ENCODE measurements at regions not wholly inside any gene's neighbourhood (a gene's known extent, or its start where the extent isn't known, plus 50 kb on each side); places are given as distances from the start of the nearest gene placed in this dataset.

DNA sequence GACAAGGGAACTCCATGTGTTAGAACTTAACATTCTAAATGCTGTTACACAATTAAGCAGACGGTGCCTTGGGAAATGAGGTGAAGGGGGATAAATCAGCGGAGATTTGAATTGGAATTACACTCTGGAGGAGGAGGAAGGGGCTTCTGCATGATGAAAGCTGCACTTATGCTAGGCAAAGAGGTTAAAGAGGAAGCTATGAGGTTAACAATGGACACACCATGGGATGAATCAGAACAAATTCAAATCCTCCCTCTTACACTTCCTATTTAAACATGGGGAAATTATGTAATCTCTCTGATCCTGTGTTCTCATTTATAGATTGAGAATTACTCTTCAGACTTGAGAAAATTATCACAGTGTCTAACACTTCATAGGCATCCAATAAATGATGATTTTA, 121.5 kb upstream of the SIX2 start:
- DNase-seq (ENCODE audit: low read depth, low spot score) = no peak
- H4K20me1 ChIP-seq (ENCODE audit: control insufficient read depth, extremely low read depth, insufficient read depth, low read length) = no peaks in the 10 kb centered on the region
- H3K4me3 ChIP-seq (ENCODE audit: control insufficient read depth in 2 of 3, extremely low read depth in 1 of 3, insufficient read depth in 2 of 3, low read depth in 1 of 3, low read length in 3 of 3) = no peak overlapping the region
- no peak for TF ChIP-seq CTCF (optimal IDR thresholded peaks at IDR 0.05 in 1 of 3, IDR thresholded peaks at IDR 0.05 in 1 of 3, conservative IDR thresholded peaks at IDR 0.05 in 1 of 3; ENCODE audit: extremely low read depth in 1 of 3, insufficient read depth in 2 of 3, low read length in 3 of 3)
- TF ChIP-seq EZH2 (IDR thresholded peaks at IDR 0.05; ENCODE audit: low read length) = no peak
- FAIRE-seq = no peak
- no peak overlapping the region for H3K9ac ChIP-seq (ENCODE audit: control insufficient read depth, extremely low read depth, insufficient read depth, low read length)
- H3K79me2 ChIP-seq (ENCODE audit: control insufficient read depth, insufficient read depth, low read length) = no peaks in the 10 kb centered on the region
- H2AFZ ChIP-seq (ENCODE audit: control insufficient read depth, low read length) = no peak overlapping the region
- H3K4me1 ChIP-seq (ENCODE audit: control insufficient read depth, extremely low read depth, insufficient read depth, low read length) = no peaks in the 10 kb centered on the region
- H3K9me1 ChIP-seq (ENCODE audit: control insufficient read depth, extremely low read depth, insufficient read depth, low read length) = no peaks in the 10 kb centered on the region
- dilution Hi-C loops (cut with MboI; ENCODE audit: extremely low pct_ligation_motif_present, low sequenced_read_pairs) = no loop called here
- no peaks in the 10 kb centered on the region for H3K36me3 ChIP-seq (ENCODE audit: control insufficient read depth in 2 of 2, extremely low read depth in 1 of 2, insufficient read depth in 2 of 2, low read length in 2 of 2)
- H3K27me3 ChIP-seq (ENCODE audit: control insufficient read depth, extremely low read depth, insufficient read depth, low read length) = peaks cover 6% of the 10 kb centered on the region
- no peaks in the 10 kb centered on the region for H3K9me3 ChIP-seq (ENCODE audit: control insufficient read depth, low read depth, low read length)
- no peak overlapping the region for H3K27ac ChIP-seq (ENCODE audit: control insufficient read depth, insufficient read depth, low read length)
- no peak overlapping the region for H3K4me2 ChIP-seq (ENCODE audit: control insufficient read depth, extremely low read depth, insufficient read depth, low read depth, low read length)

GRCh38 chr2:45128580-45128997, 119.3 kb upstream of the SIX2 start:
- no peak overlapping the region for H2AFZ ChIP-seq (ENCODE audit: control insufficient read depth, low read length)
- dilution Hi-C loops (cut with MboI; ENCODE audit: extremely low pct_ligation_motif_present, low sequenced_read_pairs) = no loop called here
- H3K4me2 ChIP-seq (ENCODE audit: control insufficient read depth, extremely low read depth, insufficient read depth, low read depth, low read length) = no peak overlapping the region
- no peaks in the 10 kb centered on the region for H4K20me1 ChIP-seq (ENCODE audit: control insufficient read depth, extremely low read depth, insufficient read depth, low read length)
- H3K4me1 ChIP-seq (ENCODE audit: control insufficient read depth, extremely low read depth, insufficient read depth, low read length) = no peaks in the 10 kb centered on the region
- H3K27ac ChIP-seq (ENCODE audit: control insufficient read depth, insufficient read depth, low read length) = no peak overlapping the region
- no peaks in the 10 kb centered on the region for H3K79me2 ChIP-seq (ENCODE audit: control insufficient read depth, insufficient read depth, low read length)
- no peaks in the 10 kb centered on the region for H3K36me3 ChIP-seq (ENCODE audit: control insufficient read depth in 2 of 2, extremely low read depth in 1 of 2, insufficient read depth in 2 of 2, low read length in 2 of 2)
- no peak overlapping the region for H3K9ac ChIP-seq (ENCODE audit: control insufficient read depth, extremely low read depth, insufficient read depth, low read length)
- H3K9me1 ChIP-seq (ENCODE audit: control insufficient read depth, extremely low read depth, insufficient read depth, low read length) = no peaks in the 10 kb centered on the region
- no peak overlapping the region for H3K4me3 ChIP-seq (ENCODE audit: control insufficient read depth in 2 of 3, extremely low read depth in 1 of 3, insufficient read depth in 2 of 3, low read depth in 1 of 3, low read length in 3 of 3)
- TF ChIP-seq EZH2 (IDR thresholded peaks at IDR 0.05; ENCODE audit: low read length) (no peak), CTCF (optimal IDR thresholded peaks at IDR 0.05 in 1 of 3, IDR thresholded peaks at IDR 0.05 in 1 of 3, conservative IDR thresholded peaks at IDR 0.05 in 1 of 3; ENCODE audit: extremely low read depth in 1 of 3, insufficient read depth in 2 of 3, low read length in 3 of 3) (peak in 2 of 3 experiments; percentile 8 to 24)
- DNase-seq (ENCODE audit: low read depth, low spot score) (no peak), FAIRE-seq (no peak)
- H3K27me3 ChIP-seq (ENCODE audit: control insufficient read depth, extremely low read depth, insufficient read depth, low read length) = no peaks in the 10 kb centered on the region
- no peaks in the 10 kb centered on the region for H3K9me3 ChIP-seq (ENCODE audit: control insufficient read depth, low read depth, low read length)

Data from keratinocyte (primary cell).